COLO668 (cell line): ENCODE measurements at regions not wholly inside any gene's neighbourhood (a gene's known extent, or its start where the extent isn't known, plus 50 kb on each side); places are given as distances from the start of the nearest gene placed in this dataset.
"Not testable (repeated sequence)": the region's sequence is repeated elsewhere in the genome, so short reads cannot be mapped to it uniquely, and the experiment has no call there.

Experiments
- DNase-seq: peaks from one replicate; lab custom pipeline; 2025; ENCODE audit not compliant: unreplicated experiment; lab: John Stamatoyannopoulos, UW

- DNase-seq: no peak
These were observed 639.0 kb upstream of the ITGA1 start for GRCh38 chr5:52148679-52149078.

GRCh38 chr5:52150501-52150900 is 637.2 kb upstream of the ITGA1 start:
- DNase-seq: no peak

DNA sequence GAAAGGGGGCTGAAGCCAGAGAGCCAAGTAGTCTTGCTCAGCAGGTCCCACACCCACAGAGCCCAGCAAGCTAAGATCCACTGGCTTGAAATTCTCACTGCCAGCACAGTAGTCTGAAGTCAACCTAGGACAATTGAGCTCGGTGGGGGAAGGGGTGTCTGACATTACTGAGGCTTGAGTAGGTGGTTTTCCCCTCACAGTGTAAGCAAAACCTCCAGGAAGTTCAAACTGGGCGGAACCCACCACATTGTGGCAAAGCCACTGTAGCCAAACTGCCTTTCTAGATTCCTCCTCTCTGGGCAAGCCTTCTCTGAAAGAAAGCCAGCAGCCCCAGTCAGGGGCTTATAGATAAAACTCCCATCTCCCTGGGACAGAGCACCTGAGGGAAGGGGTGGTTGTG is 630.9 kb upstream of the ITGA1 start:
- DNase-seq: not testable (repeated sequence)

GRCh38 chr5:52165806-52166205 is 621.9 kb upstream of the ITGA1 start:
- not testable (repeated sequence) for DNase-seq

DNA sequence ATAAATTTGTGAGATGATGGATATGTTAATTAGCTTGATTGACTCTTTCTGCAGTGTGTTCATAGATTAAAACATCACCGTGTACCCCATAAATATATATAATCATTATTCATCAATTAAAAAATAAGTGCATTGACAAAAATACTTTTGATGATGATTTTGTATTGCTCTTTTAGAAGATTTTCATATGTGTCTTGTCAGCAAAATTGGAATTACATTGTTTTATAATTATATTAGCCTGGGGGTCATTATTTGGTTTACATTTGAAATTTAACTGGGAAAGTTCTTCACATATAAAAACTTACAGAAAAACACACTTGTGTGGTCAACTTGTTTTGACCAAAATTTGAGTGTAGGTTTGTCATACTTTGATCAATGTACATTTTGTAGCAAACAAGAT is 614.6 kb upstream of the ITGA1 start:
- no peak for DNase-seq

DNA sequence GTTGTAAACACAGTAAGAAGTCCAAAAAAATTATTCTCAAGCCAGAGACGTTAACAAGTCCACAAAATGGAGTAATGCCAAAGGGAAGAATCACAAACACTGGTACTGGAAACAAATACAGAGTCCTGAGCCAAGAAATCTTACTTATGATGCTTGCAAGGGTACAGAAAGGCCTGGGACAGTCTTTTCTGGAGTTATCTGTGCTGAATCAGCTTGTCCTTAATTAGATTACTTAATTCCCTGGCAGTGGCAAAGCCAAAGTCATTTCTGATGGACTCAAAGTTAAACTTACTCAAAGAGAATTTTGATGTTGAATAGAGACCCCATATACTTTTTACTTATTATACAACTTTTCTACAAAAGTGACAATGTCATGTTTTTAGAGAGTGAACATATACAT is 610.5 kb upstream of the ITGA1 start:
- DNase-seq: no peak

GRCh38 chr5:52181403-52181802 is 606.3 kb upstream of the ITGA1 start:
- DNase-seq: no peak

- no peak for DNase-seq
These were observed 597.0 kb upstream of the ITGA1 start for GRCh38 chr5:52190737-52191136.

GRCh38 chr5:52199833-52200232 is 587.9 kb upstream of the ITGA1 start:
- DNase-seq: no peak

DNA sequence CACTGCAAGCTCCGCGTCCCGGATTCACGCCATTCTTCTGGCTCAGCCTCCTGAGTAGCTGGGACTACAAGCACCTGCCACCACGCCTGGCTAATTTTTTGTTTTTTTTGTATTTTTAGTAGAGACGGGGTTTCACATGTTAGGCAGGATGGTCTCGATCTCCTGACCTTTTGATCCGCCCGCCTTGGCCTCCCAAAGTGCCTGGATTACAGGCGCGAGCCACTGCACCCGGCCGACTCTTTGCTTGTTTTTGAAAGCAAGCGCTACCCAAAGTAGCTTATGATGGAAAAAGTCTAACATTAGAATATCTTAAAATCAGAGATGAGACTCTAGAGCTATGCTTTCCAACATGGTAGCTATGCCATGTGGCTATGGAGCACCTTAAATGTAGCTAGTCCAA is 585.5 kb upstream of the ITGA1 start:
- no peak for DNase-seq

DNA sequence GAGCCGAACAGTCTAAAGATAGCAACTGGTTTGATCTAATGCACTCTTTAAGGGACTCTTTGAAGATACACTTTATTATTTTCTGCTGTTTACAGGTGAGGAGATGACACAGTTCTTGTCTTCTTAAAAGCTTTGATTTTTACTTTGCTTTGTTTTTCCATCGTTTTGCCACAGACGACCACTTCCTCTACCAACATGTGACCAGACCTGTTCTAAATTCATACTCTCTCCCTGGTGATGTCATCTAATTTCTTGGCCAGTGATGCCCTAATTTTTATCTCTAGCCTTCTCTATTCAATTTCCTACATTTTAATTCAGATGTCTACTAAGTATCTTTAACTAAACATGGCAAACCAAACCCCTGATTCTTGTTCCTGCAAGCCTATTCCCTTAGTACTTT is 583.4 kb upstream of the ITGA1 start:
- no peak for DNase-seq
